ENCODE measurements at regions not wholly inside any gene's neighbourhood (a gene's known extent, or its start where the extent isn't known, plus 50 kb on each side); places are given as distances from the start of the nearest gene placed in this dataset.
"Not testable (repeated sequence)": the region's sequence is repeated elsewhere in the genome, so short reads cannot be mapped to it uniquely, and the experiment has no call there.

DNA sequence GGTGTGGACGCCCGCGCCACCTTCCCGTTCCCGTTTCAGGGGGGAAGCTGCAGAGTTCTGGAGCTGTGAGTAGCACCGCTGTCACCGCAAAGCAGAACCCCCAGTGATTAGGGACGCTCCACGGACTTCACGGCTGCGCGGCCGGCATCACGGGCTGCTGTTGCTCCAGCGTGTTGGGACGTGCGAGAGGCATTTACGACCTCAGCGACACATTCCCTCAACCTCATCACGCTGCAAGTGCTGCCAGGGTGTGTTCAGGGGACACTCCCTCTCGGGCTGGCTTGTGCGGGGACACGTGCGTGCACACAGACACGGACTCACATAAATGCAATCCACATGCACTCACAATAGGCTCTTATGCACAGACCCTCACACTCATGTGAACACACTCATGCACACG, 187.9 kb downstream of the NPIPB11 start:
- not testable (repeated sequence) for DNase-seq (ENCODE audit: low read depth)

DNA sequence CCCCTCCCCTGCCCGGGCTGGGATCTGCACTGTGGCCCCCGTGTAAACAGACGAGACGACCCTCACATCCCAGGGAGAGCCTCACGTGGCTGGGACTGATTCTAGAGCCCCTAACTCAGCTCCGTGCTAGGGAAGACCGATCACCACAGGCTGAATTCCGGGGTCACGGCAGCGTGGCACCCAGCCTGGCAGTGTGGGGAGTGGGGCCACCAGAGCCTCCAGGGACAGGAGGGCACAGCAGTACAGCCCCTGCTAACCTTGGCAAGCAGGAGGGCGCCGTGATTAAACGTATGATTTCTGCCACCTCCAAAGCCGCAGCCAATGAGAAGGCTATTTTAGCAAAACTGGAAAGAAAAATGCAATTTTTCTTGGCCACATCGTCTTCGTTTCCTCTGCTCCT, 188.3 kb downstream of the NPIPB11 start:
- not testable (repeated sequence) for DNase-seq (ENCODE audit: low read depth)

GRCh38 chr16:29217752-29218126, 188.8 kb downstream of the NPIPB11 start:
- not testable (repeated sequence) for DNase-seq (ENCODE audit: low read depth)

GRCh38 chr16:29217104-29217751, 189.3 kb downstream of the NPIPB11 start:
- not testable (repeated sequence) for DNase-seq (ENCODE audit: low read depth)

GRCh38 chr16:29213770-29214169, 192.7 kb downstream of the NPIPB11 start:
- not testable (repeated sequence) for DNase-seq (ENCODE audit: low read depth)

GRCh38 chr16:29213251-29213650, 193.3 kb downstream of the NPIPB11 start:
- DNase-seq (ENCODE audit: low read depth), result not testable (repeated sequence)

DNA sequence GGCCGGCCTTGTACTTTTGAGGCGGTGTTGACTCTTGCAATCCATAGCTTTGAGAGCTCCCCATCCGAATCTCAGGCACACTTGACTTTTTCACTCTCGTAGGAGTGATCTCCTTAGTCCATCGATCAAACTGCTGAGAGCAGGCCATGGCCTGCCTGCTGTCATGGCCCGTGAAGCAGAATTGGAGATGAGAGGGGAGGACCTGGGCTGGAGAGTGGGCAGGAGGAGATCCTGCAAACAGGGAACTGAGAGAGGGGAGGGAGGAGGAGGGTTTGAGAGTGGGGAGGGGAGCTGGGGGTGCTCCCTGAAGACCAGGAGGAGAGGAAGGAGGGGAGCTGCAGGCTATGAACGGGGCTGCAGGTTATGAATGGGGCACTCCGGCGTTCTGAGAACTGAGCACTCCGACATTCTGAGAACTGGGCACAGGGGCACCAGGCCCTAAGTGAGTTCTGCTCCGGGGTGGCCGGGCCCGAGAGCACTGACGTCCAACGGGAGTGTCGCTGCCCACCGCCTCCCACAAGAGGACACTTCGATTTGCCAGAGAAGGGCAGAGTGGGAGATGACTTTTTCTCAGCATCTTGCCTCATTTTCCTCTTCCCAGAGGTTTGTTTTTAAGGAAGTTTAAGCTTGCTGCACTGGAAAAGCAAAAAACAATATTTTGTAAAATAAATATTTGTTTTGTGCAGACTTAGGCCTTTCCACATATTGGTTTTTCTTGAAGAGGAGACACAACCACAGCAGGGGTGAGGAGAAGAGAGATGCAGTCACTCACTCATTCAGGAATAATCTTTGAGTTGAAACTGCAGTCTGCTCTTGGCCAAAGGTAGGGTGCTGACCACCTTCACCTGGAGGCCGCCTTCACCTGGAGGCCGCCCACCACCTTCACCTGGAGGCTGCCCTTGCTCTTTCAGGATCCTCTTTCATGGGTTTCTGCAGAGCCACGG, 194.2 kb downstream of the NPIPB11 start:
- DNase-seq (ENCODE audit: low read depth), result not testable (repeated sequence)

DNA sequence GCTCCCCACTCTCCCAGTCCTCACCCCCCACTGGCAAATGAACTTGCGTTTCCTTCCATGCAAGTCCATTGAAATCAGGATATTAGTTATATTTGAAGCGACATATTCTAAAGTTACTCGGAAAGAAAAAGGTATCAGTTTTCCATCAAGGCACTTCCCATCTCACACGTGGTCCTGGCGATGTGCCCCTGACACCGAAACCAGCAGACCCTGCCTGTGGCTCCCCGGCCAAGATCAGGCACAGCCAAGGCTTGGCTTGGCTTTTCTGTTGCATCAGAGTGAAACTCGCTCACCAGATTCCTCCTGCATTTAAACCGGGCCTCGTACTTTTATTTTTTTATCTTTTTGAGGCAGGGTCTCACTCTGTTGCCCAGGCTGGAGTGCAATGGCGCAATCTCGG, 195.1 kb downstream of the NPIPB11 start:
- DNase-seq (ENCODE audit: low read depth), result not testable (repeated sequence)

GRCh38 chr16:29210299-29211150, 196.0 kb downstream of the NPIPB11 start:
- not testable (repeated sequence) for DNase-seq (ENCODE audit: low read depth)

- not testable (repeated sequence) for DNase-seq (ENCODE audit: low read depth)
Observed at GRCh38 chr16:29206120-29206519, 200.4 kb downstream of the NPIPB11 start.

GRCh38 chr16:29205151-29205550, 201.4 kb downstream of the NPIPB11 start:
- not testable (repeated sequence) for DNase-seq (ENCODE audit: low read depth)

DNA sequence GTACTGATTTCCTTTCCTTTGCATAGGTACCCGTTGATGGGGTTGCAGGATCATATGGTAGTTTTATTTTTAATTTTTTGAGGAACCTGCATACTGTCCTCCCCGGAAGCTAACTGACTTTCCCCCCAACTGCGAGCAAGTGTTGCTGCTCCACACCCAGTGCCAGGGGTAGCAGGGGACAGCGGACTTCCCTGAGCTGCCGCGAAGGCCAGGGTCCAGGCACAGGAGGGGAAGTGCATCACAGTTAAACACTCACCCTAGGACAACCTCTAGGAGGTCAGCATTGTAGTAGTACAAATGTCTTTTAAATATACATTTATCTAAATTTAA, 201.7 kb downstream of the NPIPB11 start:
- no peak for DNase-seq (ENCODE audit: low read depth)

DNA sequence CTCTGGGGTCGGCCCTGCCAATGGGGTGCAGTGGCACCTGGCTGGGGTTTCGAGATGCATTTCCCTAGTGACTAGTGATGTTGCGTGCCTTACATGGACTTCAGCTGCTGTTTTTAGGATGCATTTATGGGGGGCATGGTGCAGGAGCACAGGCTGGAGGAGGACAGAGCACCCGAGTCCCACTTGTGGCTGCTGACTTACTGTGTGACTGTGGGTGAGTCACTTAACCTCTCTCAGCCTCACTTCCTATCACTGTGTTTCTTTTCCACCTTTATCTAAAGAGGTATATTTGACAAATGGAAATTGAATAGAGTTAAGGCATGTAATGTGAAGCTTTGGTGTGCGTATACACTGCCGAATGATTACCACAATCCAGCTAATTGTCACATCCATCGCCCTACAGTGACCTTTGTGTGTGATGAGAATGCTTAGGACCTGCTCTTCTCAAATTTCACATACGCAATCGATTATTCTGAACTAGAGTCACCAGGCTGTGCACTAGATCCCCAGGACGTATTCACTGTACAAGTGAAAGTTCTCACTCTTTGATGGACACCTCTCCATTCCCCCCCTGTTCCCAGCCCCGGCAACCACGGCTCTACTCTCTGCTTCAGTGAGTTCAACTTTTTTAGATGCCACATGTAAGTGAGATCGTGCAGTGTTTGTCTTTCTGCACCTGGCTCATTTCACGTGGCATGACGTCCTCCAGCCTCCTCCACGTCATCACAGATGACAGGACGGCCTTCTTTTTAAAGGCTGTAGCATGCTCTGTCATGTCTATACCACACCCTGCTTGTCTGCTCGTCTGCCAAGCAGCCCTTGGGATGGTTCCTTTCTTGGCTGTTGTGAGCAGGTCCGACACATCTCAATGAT, 202.3 kb downstream of the NPIPB11 start:
- DNase-seq (ENCODE audit: low read depth), result not testable (repeated sequence)

GRCh38 chr16:29203046-29203932, 203.2 kb downstream of the NPIPB11 start:
- DNase-seq (ENCODE audit: low read depth), result not testable (repeated sequence)

DNA sequence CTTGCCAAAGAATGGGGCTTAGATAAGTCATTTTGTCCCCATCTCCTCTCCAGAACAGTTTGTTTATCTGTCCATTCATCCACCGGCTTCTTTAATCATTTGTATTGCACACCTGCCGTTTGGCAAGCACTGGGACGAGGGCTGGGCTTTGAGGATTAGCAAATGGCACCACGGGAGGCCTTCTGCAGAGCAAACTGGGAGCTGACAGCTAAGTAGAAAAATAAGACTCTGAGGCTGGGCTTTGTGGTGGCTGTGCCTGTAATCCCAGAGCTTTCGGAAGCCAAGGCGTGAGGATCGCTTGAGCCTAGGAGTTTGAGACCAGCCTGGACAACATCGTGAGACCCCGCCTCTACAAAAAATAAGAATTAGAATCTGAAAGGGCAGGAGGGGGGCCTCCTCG, 203.9 kb downstream of the NPIPB11 start:
- DNase-seq (ENCODE audit: low read depth), result not testable (repeated sequence)

DNA sequence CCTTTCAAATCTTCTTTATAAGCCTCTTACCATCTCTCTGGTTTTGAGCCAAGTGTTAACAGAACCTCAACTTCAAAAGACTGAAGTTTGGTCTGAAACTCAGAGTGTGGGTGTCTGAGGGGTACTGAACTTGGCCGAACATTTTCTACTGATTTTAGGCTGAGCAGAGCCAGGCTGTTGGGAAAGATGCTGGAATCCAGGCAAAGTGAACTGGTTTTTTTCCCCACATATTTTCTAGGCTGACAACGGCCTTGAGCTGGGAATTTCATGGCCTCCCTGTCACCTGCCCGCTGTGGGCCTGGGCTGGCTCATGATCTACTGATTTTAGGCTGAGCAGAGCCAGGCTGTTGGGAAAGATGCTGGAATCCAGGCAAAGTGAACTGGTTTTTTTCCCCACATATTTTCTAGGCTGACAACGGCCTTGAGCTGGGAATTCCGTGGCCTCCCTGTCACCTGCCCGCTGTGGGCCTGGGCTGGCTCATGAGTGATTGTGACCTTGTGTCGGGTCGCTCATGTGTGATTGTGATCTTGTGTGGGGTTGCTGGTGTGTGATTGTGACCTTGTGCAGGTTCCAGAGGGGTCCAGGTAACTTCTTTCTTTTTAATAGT, 204.4 kb downstream of the NPIPB11 start:
- DNase-seq (ENCODE audit: low read depth), result not testable (repeated sequence)

DNA sequence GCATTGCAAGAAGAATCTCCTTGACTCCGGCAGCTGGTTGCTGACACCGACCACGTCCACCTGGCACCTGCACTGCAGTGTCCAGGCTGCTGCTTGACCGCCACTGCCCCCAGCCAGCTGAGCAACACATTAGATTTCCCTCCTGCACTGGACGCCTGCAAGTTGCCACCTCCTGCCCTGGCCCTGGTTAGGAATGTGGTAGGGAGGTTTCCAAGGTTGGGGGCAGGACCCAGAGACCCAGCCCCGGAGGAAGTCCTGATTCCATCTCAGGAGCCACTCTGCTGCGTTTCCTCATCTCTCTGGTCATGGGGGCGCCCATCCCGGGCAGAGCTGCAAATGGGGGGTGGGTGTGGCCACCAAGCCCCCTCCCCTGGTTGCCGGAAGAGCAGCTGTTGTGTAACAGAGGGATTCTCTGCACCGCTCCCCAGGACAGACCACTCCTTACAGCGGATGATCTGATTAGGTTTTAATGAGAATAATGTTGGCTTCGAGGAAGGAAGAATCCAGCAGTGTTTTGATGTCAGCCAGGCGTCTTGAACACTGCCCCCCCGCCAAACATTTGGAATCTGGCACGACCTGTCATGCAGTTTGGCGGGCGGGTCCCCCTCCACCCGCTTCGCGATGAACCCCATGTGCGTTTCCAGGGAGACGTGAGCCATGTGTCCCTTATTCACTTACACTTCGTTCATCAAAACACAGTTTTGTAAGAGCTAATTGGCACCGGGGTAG, 205.1 kb downstream of the NPIPB11 start:
- not testable (repeated sequence) for DNase-seq (ENCODE audit: low read depth)

DNA sequence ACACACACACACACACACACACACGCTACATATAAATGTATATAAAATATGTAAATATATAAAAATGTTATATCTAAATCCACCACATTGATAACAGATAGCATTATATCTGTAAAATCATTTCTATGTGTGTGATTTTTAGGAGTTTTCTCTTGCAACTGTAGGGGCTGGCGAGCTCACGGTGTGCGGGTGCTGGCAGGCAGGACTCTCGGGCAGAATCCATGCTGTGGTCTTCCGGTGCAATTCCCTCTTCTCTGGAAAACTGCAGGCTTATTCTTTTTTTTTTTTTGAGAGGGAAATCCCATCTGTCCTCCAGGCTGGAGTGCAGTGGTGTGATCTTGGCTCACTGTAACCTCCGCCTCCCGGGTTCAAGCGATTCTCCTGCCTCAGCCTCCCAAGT, 205.8 kb downstream of the NPIPB11 start:
- not testable (repeated sequence) for DNase-seq (ENCODE audit: low read depth)

DNA sequence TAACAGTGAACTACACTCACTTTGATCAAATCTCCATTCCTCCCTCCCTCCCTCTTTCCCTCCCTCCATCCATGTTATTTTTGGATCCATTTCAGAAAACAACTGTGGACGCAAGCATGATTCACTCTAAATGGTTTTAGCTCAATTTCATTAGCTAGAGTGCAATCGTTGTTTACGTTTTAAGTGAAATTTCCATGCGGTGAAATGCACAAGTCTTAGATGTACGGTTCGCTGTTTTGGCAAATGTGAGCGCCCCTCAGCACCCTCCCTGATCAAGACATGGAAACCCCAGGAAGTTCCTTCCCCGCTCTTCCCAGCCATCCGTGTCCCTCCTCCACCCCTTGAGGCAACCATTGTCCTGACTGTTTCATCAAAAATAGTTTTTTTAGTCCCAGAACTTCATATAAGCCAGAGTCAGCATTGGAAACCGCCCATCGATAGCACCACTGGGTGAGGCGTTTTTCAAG, 206.3 kb downstream of the NPIPB11 start:
- not testable (repeated sequence) for DNase-seq (ENCODE audit: low read depth)

All from stimulated activated CD8-positive, alpha-beta memory T cell treated with anti-CD3 and anti-CD28 coated beads, Interleukin-7, amount 100 ng/mL, for 24 hours (primary cell).